SK-N-SH (cell line): ENCODE measurements at regions not wholly inside any gene's neighbourhood (a gene's known extent, or its start where the extent isn't known, plus 50 kb on each side); places are given as distances from the start of the nearest gene placed in this dataset.

Experiments
- CTCF ChIA-PET: fragments of 300-600, 350-600 bp; formaldehyde crosslinking; extraction: SDS; loops from one replicate; lab custom pipeline; 2021; lab: Yijun Ruan, JAX
- POLR2A ChIA-PET: fragments of 350-600 bp; sonication (Branson Sonifier 250); formaldehyde crosslinking; extraction: SDS; loops from one replicate; lab custom pipeline; 2020; ENCODE audit warnings: antibody characterized with exemption, inconsistent platforms; lab: Yijun Ruan, JAX
- DNase-seq: peaks from one replicate; pipeline ENCODE4 v3.0.0; 2012
- H2AFZ ChIP-seq: fragments of 200-600 bp; sonication (generic); 2 replicates; pipeline ENCODE4 v1.8.1; 2016; ENCODE audit warnings: antibody characterized with exemption, mild to moderate bottlenecking, low read depth
- H3F3A ChIP-seq: fragments of 200-600 bp; sonication (generic); replicated peaks from 2 replicates; pipeline ENCODE3; 2016; ENCODE audit warnings: antibody characterized with exemption, mild to moderate bottlenecking; ENCODE audit not compliant: insufficient read depth
- H3K27ac ChIP-seq, 2 experiments: fragments of 200-500 bp in 1 of 2; fragments of 200-600 bp in 1 of 2; sonication (Bioruptor generic) in 1 of 2; sonication (generic), shearing (Covaris generic) in 1 of 2; 2 replicates each; pipeline versions ENCODE4 v1.5.1 to v1.6.1; 2014 to 2016; ENCODE audit warnings: low read depth in 2 of 2, inconsistent platforms in 1 of 2, low read length in 1 of 2, mild to moderate bottlenecking in 1 of 2, mixed read lengths in 1 of 2
- H3K27me3 ChIP-seq: fragments of 200-600 bp; sonication (generic), shearing (Covaris generic); 2 replicates; pipeline ENCODE4 v1.6.1; 2016; ENCODE audit warnings: mixed run types; ENCODE audit not compliant: insufficient read depth
- H3K36me3 ChIP-seq, 2 experiments: fragments of 200-500 bp in 1 of 2; fragments of 200-600 bp in 1 of 2; sonication (Bioruptor generic) in 1 of 2; sonication (generic) in 1 of 2; replicated peaks in 1 of 2; 2 replicates each; pipeline versions ENCODE3 to v1.5.1; 2014 to 2016; ENCODE audit warnings: low read length in 1 of 2, mild to moderate bottlenecking in 1 of 2; ENCODE audit not compliant: insufficient read depth in 2 of 2, control insufficient read depth in 1 of 2
- H3K4me1 ChIP-seq, 2 experiments: fragments of 200-500 bp in 1 of 2; fragments of 200-600 bp in 1 of 2; sonication (Bioruptor generic) in 1 of 2; sonication (generic), shearing (Covaris generic) in 1 of 2; 2 replicates each; pipeline versions ENCODE4 v1.5.1 to v1.6.1; 2014 to 2016; ENCODE audit warnings: low read depth in 1 of 2, low read length in 1 of 2, mixed run types in 1 of 2; ENCODE audit not compliant: insufficient read depth in 2 of 2, control insufficient read depth in 1 of 2
- H3K4me2 ChIP-seq: fragments of 200-600 bp; sonication (generic), shearing (Covaris generic); 2 replicates; pipeline ENCODE4 v1.6.1; 2017; ENCODE audit warnings: mixed run types
- H3K4me3 ChIP-seq, 2 experiments: fragments of 200-500 bp in 1 of 2; fragments of 200-600 bp in 1 of 2; sonication (Bioruptor generic) in 1 of 2; sonication (generic), shearing (Covaris generic) in 1 of 2; 2 replicates each; pipeline versions ENCODE4 v1.5.1 to v1.8.1; 2014 to 2016; ENCODE audit warnings: low read depth in 2 of 2, inconsistent platforms in 1 of 2, low read length in 1 of 2, mild to moderate bottlenecking in 1 of 2, mixed read lengths in 1 of 2, moderate library complexity in 1 of 2
- H3K79me2 ChIP-seq: fragments of 200-600 bp; sonication (generic); 2 replicates; pipeline ENCODE4 v1.8.1; 2017; ENCODE audit warnings: mild to moderate bottlenecking; ENCODE audit not compliant: insufficient read depth
- H3K9ac ChIP-seq: fragments of 200-600 bp; sonication (generic); 2 replicates; pipeline ENCODE4 v1.6.1; 2017; ENCODE audit warnings: mixed run types
- H3K9me2 ChIP-seq: fragments of 200-600 bp; sonication (generic); 2 replicates; pipeline ENCODE4 v1.6.1; 2017; ENCODE audit warnings: mixed run types
- H3K9me3 ChIP-seq: fragments of 200-600 bp; sonication (generic); 2 replicates; pipeline ENCODE4 v1.6.1; 2017; ENCODE audit warnings: mixed run types, mild to moderate bottlenecking, moderate library complexity
- H4K20me1 ChIP-seq: fragments of 200-600 bp; sonication (generic); 2 replicates; pipeline ENCODE4 v1.6.1; 2017; ENCODE audit warnings: mild to moderate bottlenecking, mixed run types; ENCODE audit not compliant: insufficient read depth
- IRF3 ChIP-seq: fragments of 150-350 bp; IDR thresholded peaks from 2 replicates; pipeline ENCODE4 v1.6.1; 2016; ENCODE audit warnings: mild to moderate bottlenecking, low read depth, low read length
- MXI1 ChIP-seq: IDR thresholded peaks from 2 replicates; pipeline ENCODE4 v1.6.1; 2012; ENCODE audit warnings: mild to moderate bottlenecking, low read depth, low read length, improper control_type of control experiment
- REST ChIP-seq: IDR thresholded peaks from 2 replicates; pipeline ENCODE4 v1.6.1; 2012; ENCODE audit warnings: mild to moderate bottlenecking, low read depth, low read length, moderate library complexity
- SIN3A ChIP-seq: IDR thresholded peaks from 2 replicates; pipeline ENCODE4 v1.6.1; 2012; ENCODE audit warnings: low read depth, mild to moderate bottlenecking, low read length, moderate library complexity, borderline replicate concordance
- ZBTB33 ChIP-seq: IDR thresholded peaks from 2 replicates; pipeline ENCODE4 v1.4.0; 2012; ENCODE audit warnings: low read depth, borderline replicate concordance
- WGBS: methylation state at CpG from one replicate; pipeline ENCODE4 v1.1.6; 2017; ENCODE audit warnings: low lambda C conversion rate; 5-methylcytosine and 5-hydroxymethylcytosine counted together

GRCh38 chr1:187054862-187055757 lies 226.4 kb downstream of the PLA2G4A start:
- H3K4me1 ChIP-seq = peaks cover 0 to 4% of the 10 kb centered on the region in 2 experiments; a peak in 2 of 4 replicates
- no peak for DNase-seq
- no peak for TF ChIP-seq IRF3
- TF ChIP-seq SIN3A = no peak
- H3K9me2 ChIP-seq = no peaks in the 10 kb centered on the region
- ChIA-PET POLR2A (no interaction called here), CTCF (interaction anchor here (0.8 to 1.8 kb wide), 4 partner anchors 12 to 210 kb away, joined by 3 to 5 read pairs (median 4); no protein-coding TSS in a partner anchor)
- WGBS = 62% methylated on average over 3 of the region's 3 CpGs
- H3K27me3 ChIP-seq = no peaks in the 10 kb centered on the region
- no peak overlapping the region for H3K4me2 ChIP-seq
- H3K36me3 ChIP-seq = no peaks in the 10 kb centered on the region
- no peaks in the 10 kb centered on the region for H3K9me3 ChIP-seq
- no peak overlapping the region for H3K9ac ChIP-seq
- no peak overlapping the region for H3K27ac ChIP-seq
- H3K79me2 ChIP-seq = no peaks in the 10 kb centered on the region
- H3K4me3 ChIP-seq = no peak overlapping the region
- no peak overlapping the region for H2AFZ ChIP-seq
- H4K20me1 ChIP-seq = no peaks in the 10 kb centered on the region
- no peaks in the 10 kb centered on the region for H3F3A ChIP-seq

GRCh38 chr1:187063271-187063670 lies 234.5 kb downstream of the PLA2G4A start:
- H2AFZ ChIP-seq = no peak overlapping the region; the same call in 1 of the 2 replicates
- no peak overlapping the region for H3K27ac ChIP-seq
- no peak overlapping the region for H3K4me2 ChIP-seq
- peaks cover 3 to 5% of the 10 kb centered on the region in 2 experiments; a peak in 2 of 4 replicates for H3K4me1 ChIP-seq
- H3K9ac ChIP-seq = no peak overlapping the region
- H3K4me3 ChIP-seq = no peak overlapping the region
- no peaks in the 10 kb centered on the region for H3K9me3 ChIP-seq
- WGBS = 68% methylated on average over 2 of the region's 2 CpGs
- no peaks in the 10 kb centered on the region for H4K20me1 ChIP-seq
- H3K36me3 ChIP-seq = no peaks in the 10 kb centered on the region
- CTCF ChIA-PET = interaction anchor here (1.1 kb wide), 1 partner anchor 9 kb away, joined by 3 read pairs; no protein-coding TSS in a partner anchor
- no peaks in the 10 kb centered on the region for H3F3A ChIP-seq
- no peaks in the 10 kb centered on the region for H3K9me2 ChIP-seq
- DNase-seq = no peak
- H3K79me2 ChIP-seq = no peaks in the 10 kb centered on the region
- TF ChIP-seq REST = no peak
- no peak for TF ChIP-seq MXI1
- TF ChIP-seq ZBTB33 = no peak
- no peak for TF ChIP-seq SIN3A
- POLR2A ChIA-PET = no interaction called here
- H3K27me3 ChIP-seq = no peaks in the 10 kb centered on the region
